Stimulated activated CD4-positive, alpha-beta T cell treated with anti-CD3 and anti-CD28 coated beads, Interleukin-4, amount 100 ng/mL, for 24 hours (primary cell): ENCODE measurements at regions not wholly inside any gene's neighbourhood (a gene's known extent, or its start where the extent isn't known, plus 50 kb on each side); places are given as distances from the start of the nearest gene placed in this dataset.
A peak's percentile ranks its signal among the peaks of the same experiment; 100 is the strongest.
"Not testable (repeated sequence)": the region's sequence is repeated elsewhere in the genome, so short reads cannot be mapped to it uniquely, and the experiment has no call there.

ENCODE experiments used
- DNase-seq: peaks from one replicate; pipeline ENCODE4 v3.0.0-alpha.2; 2020

- no peak for DNase-seq
Observed at GRCh38 chr10:83678850-83679249, 460.5 kb upstream of the GHITM start.

DNA sequence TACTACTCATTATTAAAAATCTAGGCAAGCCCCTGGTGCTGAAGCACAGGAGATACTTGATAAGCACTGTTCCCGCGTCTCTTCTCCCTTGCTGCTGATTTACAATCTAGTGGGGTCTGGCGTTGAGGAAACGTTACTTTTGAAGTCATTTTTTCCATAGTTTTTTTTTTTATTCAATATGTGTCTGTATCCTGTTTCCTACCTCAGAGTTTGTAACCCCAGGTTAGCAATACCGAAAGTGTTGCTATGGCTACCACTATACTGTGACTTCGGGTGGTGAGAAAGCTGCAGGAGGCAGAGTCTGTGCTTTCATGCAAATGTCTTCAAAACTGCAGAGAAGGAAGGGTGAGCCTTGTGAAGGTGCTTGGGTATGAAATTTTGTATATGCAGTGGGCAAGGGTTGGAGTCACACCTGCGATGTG is 458.8 kb upstream of the GHITM start:
- DNase-seq, result peak; percentile 20

DNA sequence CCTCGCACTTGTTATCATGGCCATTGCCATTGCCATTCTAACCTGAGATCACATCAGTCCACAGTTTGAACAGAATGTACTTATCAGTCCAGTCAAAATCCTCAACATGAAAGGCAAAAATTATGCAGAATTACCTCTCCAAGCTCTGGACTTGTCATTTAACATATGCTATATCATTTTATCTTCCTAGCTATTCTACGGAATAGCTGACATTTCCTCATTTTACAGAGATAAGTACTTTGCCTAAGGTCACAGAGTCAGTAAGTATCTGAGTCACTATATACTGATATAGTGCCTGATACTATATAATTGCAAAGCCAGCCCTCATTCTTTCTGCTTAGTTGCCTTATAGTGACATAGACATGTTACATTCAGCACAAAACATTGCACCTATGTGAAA is 456.9 kb upstream of the GHITM start:
- DNase-seq, result no peak

DNA sequence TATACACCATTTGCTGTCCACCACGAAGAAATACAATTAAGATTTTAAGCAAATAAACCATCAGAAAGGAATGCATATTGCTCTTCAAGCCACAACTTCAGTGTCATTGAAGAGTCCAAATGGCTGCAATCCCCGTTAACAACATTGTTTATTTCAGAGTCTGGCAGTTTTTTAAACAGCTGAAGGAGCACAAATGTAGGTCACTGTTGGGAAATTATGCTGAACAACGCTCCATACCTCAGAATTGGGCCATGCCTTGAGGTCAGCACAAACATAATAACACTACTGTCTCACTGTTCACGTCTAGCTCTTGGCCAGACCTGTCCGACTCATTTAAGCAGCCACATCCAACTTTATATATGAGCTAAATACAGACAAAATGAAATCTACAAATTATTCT is 453.9 kb upstream of the GHITM start:
- no peak for DNase-seq

DNA sequence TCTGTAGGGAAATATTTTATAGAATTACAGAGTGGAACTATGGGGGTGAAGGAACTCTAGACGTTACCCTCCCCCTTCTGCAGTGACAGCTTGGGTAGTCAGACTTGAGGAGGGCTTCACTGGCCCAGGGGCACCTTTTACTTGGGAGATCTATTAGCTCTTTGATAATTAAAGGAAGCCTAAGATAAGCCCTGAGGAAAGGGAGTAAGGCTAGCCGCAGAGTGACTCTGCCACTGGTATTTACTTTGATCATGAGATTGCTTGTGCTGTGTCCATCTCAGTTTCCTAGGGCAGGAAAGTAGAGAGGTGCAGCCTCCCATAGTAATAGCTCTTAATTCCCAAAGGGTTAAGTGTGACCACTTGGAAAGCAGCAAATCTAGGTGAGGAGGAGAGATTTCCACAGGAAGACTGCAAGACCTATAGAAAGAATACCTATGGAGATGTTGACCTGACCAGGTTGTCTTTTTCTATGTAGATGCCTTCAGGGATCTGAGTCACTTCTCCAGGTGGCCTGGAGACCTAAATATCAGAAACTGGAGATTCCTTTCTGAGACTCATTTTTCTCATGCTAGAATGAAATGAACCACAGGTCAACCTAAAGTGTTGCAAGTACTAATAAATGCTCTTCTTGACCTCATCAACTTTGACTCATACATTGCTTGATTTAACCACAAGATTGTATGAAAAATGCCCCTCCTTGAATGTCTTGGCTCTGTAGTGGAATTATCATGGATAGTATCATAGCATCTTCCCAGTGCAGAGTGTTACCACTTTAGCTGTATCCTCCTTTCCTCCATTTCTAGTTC is 447.3 kb upstream of the GHITM start:
- no peak for DNase-seq

- no peak for DNase-seq
Observed at GRCh38 chr10:83698899-83699298, 440.4 kb upstream of the GHITM start.

GRCh38 chr10:83701799-83702198 is 437.5 kb upstream of the GHITM start:
- DNase-seq, result no peak

DNA sequence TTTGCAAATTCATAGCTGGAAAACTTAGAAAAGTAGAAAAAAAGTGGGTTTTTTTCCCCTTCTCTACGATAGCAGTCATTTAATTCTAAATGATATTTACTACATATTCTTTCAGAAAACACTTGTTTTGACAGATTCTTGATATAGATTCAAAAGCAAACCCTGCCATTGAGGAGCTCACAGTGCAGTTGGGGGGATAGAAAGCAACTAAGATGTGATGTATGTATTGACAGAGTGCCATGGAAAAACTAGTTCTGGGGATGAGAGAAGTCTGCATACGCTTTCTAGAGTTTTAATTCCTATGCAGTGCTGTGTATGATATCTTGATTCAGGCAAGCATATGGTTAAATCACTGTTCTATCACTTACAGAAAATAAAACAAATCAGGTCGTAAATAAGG is 436.6 kb upstream of the GHITM start:
- DNase-seq, result no peak

GRCh38 chr10:83706120-83706519 is 433.2 kb upstream of the GHITM start:
- DNase-seq, result no peak

DNA sequence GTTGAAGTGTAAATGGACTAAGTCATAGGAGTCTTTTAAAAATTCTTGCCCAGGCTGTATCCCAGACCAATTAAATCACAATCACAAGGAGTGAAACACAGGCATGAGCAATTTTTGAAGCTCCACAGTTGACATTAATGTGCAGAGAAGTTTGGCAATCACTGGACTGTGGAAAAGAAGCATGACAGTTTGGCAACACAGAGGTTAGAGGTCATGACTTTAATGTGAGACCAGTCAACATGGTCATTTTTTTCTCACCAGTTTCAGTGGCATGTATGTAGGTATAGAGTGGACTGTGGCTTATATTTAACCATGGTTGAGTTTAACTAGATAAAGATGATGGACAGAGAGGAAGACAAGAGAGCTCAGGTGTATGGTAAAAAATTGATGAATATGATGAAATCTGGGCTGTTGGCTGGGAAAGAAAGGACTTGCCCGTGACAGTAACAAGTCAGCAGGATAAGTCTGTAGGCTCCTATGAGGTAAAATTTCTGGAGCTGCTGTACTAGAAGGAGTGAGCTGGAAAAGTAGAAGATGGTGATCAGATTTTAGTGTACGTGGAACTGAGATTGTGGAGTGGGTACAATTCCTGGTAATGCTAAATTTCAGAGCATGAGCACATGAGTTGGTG is 432.2 kb upstream of the GHITM start:
- DNase-seq, result no peak

GRCh38 chr10:83713423-83713822 is 425.9 kb upstream of the GHITM start:
- DNase-seq, result no peak

DNA sequence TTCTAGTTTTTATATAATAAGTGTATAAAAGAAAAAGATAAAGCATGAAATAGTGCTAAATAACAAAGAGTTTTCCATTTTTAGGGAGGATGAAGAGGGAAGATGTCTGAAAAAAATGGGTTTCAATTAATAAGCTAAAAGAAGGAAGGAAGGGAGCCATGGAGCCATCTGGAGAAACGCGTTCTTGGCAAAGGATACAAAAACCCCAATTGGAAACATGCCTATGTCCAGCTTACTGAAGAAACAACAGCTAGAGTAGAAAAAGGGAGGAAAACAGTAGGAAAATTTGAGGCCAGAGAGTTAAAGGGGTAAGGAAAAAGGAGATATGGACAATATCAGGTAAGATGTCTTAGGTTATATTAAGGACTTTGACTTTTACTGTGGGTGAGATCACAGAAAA is 416.2 kb upstream of the GHITM start:
- no peak for DNase-seq

GRCh38 chr10:83724471-83725241 is 414.7 kb upstream of the GHITM start:
- no peak for DNase-seq

GRCh38 chr10:83725567-83725966 is 413.7 kb upstream of the GHITM start:
- DNase-seq, result no peak

GRCh38 chr10:83734278-83734677 is 405.0 kb upstream of the GHITM start:
- DNase-seq, result no peak

- no peak for DNase-seq
Observed at GRCh38 chr10:83736008-83736407, 403.3 kb upstream of the GHITM start.

- no peak for DNase-seq
Observed at GRCh38 chr10:83750604-83751003, 388.7 kb upstream of the GHITM start.

DNA sequence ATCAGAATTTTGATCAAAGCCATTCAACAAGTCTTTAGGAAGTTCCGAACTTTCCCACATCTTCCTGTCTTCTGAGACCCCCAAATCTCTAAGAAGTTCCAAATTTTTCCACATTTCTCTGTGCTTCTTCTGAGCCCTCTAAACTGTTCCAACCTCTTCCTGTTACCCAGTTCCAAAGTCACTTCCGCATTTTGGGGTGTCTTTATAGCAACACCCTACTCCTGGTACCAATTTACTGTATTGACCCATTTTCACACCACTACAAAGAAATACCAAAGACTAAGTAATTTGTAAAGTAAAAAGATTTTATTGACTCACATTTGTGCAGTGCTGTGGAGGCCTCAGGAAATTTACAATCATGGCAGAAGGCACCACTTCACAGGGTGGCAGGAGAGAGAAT is 385.8 kb upstream of the GHITM start:
- no peak for DNase-seq

- DNase-seq, result no peak
Observed at GRCh38 chr10:83754857-83755256, 384.5 kb upstream of the GHITM start.

DNA sequence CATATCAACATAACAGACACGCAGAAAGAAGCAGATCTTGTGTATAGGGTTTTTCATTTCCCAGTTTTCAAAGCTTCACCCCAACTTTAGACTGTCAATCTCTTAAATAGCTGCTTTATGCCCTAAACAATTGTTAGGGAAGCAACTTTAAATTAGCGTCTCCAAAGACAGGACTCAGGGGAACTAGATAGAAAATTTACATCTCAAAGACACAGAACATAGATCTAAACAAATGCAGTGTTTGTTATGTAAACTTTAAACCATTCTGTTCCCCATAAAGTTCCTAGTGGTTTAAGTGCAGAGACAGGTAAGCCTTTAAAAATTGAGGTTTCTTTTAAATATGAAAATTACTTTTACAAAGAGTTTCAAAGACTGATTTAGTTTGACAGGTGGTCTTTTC is 379.2 kb upstream of the GHITM start:
- no peak for DNase-seq

- DNase-seq, result no peak
Observed at GRCh38 chr10:83764666-83765065, 374.6 kb upstream of the GHITM start.

GRCh38 chr10:83765731-83766130 is 373.6 kb upstream of the GHITM start:
- no peak for DNase-seq

GRCh38 chr10:83769281-83769820 is 370.0 kb upstream of the GHITM start:
- no peak for DNase-seq

DNA sequence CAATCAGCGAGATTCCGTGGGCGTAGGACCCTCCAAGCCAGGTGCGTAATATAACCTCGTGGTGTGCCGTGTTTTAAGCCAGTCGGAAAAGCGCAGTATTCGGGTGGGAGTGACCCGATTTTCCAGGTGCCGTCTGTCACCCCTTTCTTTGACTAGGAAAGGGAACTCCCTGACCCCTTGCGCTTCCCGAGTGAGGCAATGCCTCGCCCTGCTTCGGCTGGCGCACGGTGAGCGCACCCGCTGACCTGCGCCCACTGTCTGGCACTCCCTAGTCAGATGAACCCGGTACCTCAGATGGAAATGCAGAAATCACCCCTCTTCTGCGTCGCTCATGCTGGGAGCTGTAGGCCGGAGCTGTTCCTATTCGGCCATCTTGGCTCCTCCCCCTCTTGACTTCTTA is 352.6 kb upstream of the GHITM start:
- DNase-seq, result not testable (repeated sequence)
